H1 (cell line): ENCODE measurements at regions not wholly inside any gene's neighbourhood (a gene's known extent, or its start where the extent isn't known, plus 50 kb on each side); places are given as distances from the start of the nearest gene placed in this dataset.

Experiments used
- YY1 ChIP-seq: IDR thresholded peaks from 2 replicates; pipeline ENCODE4 v1.6.1; 2011; ENCODE audit warnings: low read depth, mild to moderate bottlenecking, low read length
- TF ChIP-seq, protein P1 (sequence below): IDR thresholded peaks from 2 replicates; pipeline ENCODE4 v1.6.1; 2011; ENCODE audit warnings: low read depth, mild to moderate bottlenecking, low read length; ENCODE audit not compliant: insufficient read depth

DNA sequence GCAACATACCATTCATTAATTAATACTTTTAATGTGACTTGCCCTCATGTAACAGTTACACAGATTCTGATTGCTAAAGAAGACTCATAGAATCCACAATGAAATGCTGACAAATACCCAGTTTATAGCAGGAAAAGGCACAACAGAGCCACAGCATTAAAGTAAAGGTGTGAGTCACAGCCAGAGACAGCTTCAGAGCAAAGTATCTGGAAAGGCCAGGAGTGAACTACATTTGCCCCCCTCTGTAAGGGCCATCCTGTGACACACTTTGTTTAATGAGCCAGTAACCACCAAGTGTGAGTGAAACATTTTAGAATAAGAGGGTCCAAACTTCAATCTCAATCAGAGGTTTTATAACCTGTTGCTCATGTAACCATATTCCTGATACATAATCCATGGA lies 133.8 kb upstream of the TACR3 start (continued):
- TF ChIP-seq, protein P1, sequence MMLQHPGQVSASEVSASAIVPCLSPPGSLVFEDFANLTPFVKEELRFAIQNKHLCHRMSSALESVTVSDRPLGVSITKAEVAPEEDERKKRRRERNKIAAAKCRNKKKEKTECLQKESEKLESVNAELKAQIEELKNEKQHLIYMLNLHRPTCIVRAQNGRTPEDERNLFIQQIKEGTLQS, result no peak
- no peak for TF ChIP-seq YY1
